HT1080 (cell line): ENCODE measurements at regions not wholly inside any gene's neighbourhood (a gene's known extent, or its start where the extent isn't known, plus 50 kb on each side); places are given as distances from the start of the nearest gene placed in this dataset.
A peak's percentile ranks its signal among the peaks of the same experiment; 100 is the strongest.

Experiments used
- DNase-seq: peaks from one replicate; pipeline ENCODE4 v3.0.0-alpha.2; 2015; ENCODE audit warnings: low read depth

GRCh38 chr9:18141681-18142080, 332.3 kb upstream of the ADAMTSL1 start:
- DNase-seq = no peak

DNA sequence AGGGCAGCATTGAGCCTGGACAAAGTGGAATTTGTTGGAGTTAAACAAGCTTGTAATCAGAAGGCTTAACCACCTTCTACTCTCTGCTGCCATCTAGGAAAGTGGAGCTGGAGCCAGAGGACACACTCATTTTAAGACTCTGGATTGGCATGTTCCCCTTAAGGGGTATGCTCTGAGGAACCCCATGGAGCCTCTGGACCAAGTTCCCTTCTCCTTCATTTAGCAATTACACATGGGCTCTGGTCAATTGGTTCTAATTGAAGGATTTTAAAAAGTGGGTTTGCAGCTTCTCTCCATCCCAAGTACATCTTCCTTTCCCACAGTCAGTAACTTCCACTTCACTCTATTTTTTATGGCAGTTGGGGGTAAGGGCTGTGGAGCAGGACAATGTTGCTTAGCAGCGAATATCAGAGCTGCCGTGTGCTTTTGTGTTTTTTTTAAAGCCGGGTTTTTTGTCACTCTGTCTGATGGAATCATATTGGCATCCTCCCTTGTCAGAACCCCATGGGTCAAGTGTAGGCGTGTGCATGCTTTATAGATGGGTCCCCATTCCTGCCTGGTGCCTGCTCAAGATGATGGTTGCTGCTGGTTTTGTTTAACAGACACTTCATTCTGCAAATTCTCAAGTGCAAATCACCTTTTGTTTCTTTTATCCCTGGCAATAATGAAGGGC, 330.7 kb upstream of the ADAMTSL1 start:
- DNase-seq = no peak

- DNase-seq = no peak
Observed at GRCh38 chr9:18146329-18146728, 327.6 kb upstream of the ADAMTSL1 start.

DNA sequence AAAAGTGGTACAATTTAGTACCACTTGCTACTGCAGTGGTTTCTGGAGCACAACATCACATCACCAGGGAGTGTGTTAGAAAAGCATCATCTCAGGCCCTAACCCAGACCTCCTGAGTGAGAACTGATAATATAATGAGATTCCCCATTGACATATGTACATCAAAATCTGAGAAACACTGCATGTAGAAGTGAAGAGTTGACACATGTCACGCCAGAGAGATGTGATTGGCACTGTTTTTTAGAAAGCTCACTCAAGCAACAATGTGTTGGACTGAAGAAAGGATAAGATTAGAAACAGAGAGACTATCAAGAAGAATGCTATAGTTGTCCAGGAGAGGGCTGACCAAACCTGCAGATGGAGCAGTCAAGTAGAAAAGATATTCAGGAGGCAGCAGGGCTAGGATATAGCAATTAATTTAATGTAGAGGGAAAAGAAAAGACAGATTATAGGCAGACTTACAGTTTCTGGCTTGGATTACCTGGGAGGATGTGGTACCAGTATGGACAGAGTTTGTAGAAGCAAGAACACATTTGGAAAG, 324.4 kb upstream of the ADAMTSL1 start:
- DNase-seq = no peak

GRCh38 chr9:18154661-18155060, 319.3 kb upstream of the ADAMTSL1 start:
- DNase-seq = no peak

- DNase-seq = no peak
Observed at GRCh38 chr9:18159254-18159653, 314.7 kb upstream of the ADAMTSL1 start.

DNA sequence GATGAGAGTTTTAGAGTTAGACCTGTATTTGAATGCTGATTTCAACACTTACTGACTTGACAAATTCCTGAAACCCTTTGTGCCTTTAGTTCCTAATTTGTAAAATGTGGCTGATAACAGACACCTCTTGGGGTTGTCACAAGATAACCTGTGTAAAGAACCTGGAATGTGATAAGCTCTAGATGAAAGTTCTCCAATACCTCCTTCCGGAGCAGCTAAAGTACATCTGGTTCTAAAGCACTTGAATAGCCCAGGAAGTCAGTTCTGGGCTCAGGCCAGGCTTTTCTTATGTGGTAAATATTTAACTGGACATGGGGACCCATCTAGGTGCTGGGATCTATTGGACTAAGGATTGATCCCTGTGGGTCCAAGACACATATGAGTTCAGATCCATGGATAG, 310.8 kb upstream of the ADAMTSL1 start:
- DNase-seq = no peak

DNA sequence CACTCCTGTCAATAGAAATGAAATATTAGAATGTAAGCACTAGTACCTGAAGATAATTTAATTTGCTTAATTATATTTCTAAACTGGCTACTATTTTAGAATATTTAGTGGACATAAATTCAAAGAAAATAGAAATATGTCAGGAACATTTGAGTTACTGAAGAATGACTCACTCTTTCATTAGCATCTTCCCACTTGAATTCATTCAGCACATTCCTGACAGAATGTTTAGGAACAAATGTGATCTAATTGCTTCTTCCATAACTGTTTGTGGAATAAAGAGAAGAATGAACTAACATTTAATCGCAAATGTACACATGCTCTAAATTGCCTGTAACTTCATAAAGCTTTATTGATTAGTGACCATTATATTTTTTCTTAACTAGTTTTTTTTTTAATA, 306.2 kb upstream of the ADAMTSL1 start:
- DNase-seq = no peak

- no peak for DNase-seq
Observed at GRCh38 chr9:18173923-18174322, 300.0 kb upstream of the ADAMTSL1 start.

GRCh38 chr9:18182636-18183035, 291.3 kb upstream of the ADAMTSL1 start:
- DNase-seq = no peak

GRCh38 chr9:18183974-18184373, 290.0 kb upstream of the ADAMTSL1 start:
- DNase-seq = no peak

GRCh38 chr9:18184401-18184800, 289.6 kb upstream of the ADAMTSL1 start:
- DNase-seq = peak; percentile 6

GRCh38 chr9:18185196-18185595, 288.8 kb upstream of the ADAMTSL1 start:
- DNase-seq = peak; percentile 11

GRCh38 chr9:18188971-18189370, 285.0 kb upstream of the ADAMTSL1 start:
- DNase-seq = no peak

DNA sequence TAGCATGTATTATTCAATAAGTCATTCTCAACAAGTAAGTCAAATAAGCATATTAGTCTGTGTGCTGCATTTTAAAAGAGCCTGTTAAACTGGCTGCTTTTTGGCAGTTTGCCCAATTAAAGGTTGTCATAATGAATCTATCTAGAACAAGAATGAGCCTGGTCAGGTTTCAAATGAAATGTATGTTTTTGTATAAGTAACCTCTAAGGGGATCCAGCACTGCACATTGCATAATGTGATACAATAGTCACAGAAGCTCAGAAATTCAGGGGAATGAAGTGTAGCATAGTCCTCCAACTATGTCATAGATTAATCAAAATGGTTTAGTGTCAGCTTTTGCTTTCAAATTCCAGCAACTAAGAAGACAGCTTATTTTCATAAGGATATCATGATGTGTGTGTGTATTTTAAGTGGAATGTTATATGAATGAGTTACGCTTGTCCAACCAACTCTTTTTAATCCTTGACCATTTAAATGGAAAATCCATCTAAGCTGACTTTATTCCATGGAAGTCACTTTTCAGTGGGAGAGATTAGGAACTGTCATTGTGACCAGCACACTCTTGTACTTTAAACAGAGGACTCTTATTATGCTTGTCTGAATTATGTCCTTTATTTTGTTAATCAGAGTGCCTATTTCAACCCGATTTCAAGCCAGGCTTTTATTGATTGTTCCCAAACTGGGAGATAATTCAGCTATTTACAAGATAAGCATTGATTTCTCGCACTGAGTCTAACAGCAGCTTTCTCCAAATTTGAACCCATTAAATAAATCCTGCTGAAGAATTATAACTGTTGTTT, 283.9 kb upstream of the ADAMTSL1 start:
- no peak for DNase-seq

DNA sequence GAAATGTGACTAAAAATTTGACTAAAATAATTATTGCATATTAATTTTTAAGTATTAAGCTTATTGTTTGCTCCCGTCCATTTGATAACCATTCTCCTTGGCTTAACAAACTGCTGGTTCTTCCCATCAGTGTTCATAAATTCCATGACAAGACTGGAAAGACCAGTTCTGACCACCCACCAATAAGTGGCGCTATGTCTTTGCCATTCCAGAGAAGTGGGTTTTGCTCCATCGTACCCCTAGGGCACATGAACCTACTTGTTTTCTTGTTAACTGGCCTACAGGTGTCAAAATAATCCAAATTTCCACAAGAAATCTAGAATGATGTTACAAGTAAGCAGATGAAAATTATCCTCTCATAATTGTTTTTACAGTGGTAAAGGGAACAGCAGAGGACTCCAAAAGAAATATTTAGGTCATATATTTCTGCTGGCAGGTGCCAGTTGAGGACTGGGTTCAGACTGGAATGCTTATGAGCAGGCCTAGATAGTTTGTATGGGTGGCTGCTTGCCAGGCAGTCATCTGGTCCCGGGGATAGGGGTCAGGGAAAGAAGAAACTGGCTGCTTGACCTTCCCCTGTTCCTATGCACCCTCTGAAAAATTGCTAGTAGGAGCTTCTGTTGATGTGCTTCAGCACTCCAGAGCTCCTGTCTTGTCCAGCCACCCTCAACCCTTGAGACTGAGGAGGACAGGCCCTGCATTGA, 283.1 kb upstream of the ADAMTSL1 start:
- DNase-seq = no peak

DNA sequence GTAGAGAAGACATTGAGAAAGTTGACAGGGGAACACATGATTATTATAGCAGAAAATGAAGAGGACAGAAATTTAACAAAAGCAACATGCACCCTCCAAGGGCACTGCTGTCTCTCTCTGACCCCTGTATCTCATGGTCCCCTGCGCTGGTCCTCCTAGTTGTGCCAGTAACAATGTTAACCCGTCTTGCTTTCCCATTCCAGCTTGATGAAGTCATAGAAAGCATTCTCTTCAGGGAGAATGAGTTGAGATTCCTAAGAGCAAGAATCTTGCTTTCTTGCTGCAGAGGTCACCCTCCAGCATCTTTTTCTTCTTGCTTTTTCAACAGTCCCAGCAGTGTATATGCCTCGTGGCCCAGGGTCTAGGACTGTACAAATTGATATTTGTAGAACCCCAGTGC, 279.6 kb upstream of the ADAMTSL1 start:
- DNase-seq = no peak

DNA sequence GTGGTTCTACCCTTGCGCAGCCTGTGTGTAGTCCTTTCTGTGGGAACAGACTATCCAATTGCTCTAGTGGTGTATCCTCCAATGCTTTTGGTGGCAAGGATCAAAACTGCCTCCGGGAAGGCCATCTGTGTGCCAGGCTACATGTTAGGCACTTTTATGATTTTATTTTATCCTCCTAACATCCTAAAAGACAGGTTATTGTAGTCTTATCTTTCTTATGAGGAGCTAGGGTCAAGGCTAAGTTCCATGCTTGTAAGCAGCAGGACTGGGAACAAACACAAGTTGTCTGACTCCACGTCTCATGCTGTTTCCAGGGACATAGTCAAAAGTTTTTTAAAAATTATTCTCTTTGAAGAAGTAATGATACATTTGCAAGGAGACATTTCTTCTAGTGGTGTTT, 278.7 kb upstream of the ADAMTSL1 start:
- no peak for DNase-seq

GRCh38 chr9:18202924-18203323, 271.0 kb upstream of the ADAMTSL1 start:
- DNase-seq = no peak

DNA sequence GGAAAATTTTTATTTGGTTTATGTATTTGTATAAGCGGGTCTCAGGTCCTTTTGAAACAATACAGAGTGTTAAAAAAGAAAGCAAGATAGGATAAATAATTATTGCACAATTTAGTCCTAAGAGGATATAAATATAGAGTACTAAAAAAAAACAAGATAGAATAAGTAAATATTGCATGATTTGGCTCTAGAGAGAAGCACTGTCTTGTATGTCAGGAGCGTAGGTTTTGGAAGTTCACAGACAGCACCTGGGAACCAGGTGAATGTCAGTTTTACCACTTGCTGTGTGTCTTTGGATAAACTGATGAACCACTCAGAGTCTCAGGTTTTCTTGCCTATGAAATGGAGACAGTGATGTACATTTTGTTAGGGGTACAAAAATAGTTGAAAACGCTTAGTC, 266.2 kb upstream of the ADAMTSL1 start:
- no peak for DNase-seq

DNA sequence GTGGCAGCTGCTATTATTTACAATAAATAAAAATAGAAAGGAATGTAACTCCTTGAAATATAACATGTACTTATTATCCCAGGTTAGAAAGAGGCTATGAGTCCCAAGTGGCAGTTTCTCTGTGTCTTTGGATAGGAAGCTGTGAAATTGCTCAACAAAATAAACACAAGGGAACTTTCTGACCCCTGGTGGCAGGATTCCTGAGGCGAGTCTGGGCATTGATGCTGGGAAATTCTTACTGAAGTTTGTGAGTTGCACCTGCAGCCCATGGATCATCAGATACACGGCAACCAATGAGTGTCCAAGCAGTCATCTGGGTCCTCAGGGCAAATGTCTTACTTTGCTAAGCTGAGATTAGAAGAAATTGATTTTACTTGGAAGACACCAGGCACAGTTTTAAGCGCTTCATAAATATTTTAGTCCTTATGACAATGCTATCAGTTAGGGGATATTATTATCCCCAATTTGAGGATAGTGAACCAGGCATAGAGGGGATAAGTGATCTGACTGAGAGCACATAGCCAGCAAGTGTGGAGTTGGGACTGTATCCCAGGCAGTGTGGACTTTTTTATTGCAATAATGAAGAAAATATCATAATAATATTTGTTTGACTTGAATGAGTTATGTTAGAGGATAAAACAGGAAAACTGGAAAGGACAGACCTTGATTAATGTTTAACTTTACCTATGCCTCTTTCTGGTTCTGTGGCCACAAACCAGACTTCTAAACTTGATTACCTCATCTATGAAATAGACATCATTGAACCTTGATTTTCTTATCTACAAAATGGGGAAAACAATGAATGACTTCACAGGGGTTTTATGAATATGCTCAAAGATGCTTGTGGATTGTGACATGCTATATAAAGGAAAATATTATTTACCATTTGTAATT, 265.5 kb upstream of the ADAMTSL1 start:
- peak; percentile 43 for DNase-seq
